ENCODE measurements at regions not wholly inside any gene's neighbourhood (a gene's known extent, or its start where the extent isn't known, plus 50 kb on each side); places are given as distances from the start of the nearest gene placed in this dataset.

GRCh38 chr6:1023229-1023628 lies 288.7 kb upstream of the FOXQ1 start:
- DNase-seq = no peak

GRCh38 chr6:1022719-1023118 lies 289.2 kb upstream of the FOXQ1 start:
- DNase-seq = no peak

- no peak for DNase-seq
Observed at GRCh38 chr6:1020837-1021236, 291.1 kb upstream of the FOXQ1 start.

GRCh38 chr6:1020133-1020532 lies 291.8 kb upstream of the FOXQ1 start:
- DNase-seq = no peak

GRCh38 chr6:1018041-1018440 lies 293.9 kb upstream of the FOXQ1 start:
- no peak for DNase-seq

GRCh38 chr6:1016329-1017302 lies 295.3 kb upstream of the FOXQ1 start:
- no peak for DNase-seq

- no peak for DNase-seq
Observed at GRCh38 chr6:1015825-1016224, 296.1 kb upstream of the FOXQ1 start.

GRCh38 chr6:1014431-1014807 lies 297.5 kb upstream of the FOXQ1 start:
- DNase-seq = no peak

- DNase-seq = no peak
Observed at GRCh38 chr6:1013656-1014430, 298.1 kb upstream of the FOXQ1 start.

- no peak for DNase-seq
Observed at GRCh38 chr6:1009103-1009502, 302.8 kb upstream of the FOXQ1 start.

GRCh38 chr6:1007159-1007558 lies 304.7 kb upstream of the FOXQ1 start:
- DNase-seq = no peak

- peak; percentile 21 for DNase-seq
Observed at GRCh38 chr6:1004885-1005630, 306.8 kb upstream of the FOXQ1 start.

- no peak for DNase-seq
Observed at GRCh38 chr6:1003394-1004160, 308.3 kb upstream of the FOXQ1 start.

- DNase-seq = no peak
Observed at GRCh38 chr6:1002989-1003388, 308.9 kb upstream of the FOXQ1 start.

- no peak for DNase-seq
Observed at GRCh38 chr6:1001655-1002349, 308.9 kb upstream of the EXOC2 start.

- DNase-seq = no peak
Observed at GRCh38 chr6:999552-999951, 306.6 kb upstream of the EXOC2 start.

- no peak for DNase-seq
Observed at GRCh38 chr6:998551-998950, 305.6 kb upstream of the EXOC2 start.

- no peak for DNase-seq
Observed at GRCh38 chr6:996271-996852, 303.4 kb upstream of the EXOC2 start.

- DNase-seq = no peak
Observed at GRCh38 chr6:991192-991591, 298.3 kb upstream of the EXOC2 start.

GRCh38 chr6:984031-984430 lies 291.1 kb upstream of the EXOC2 start:
- no peak for DNase-seq

- no peak for DNase-seq
Observed at GRCh38 chr6:978937-979685, 286.2 kb upstream of the EXOC2 start.
